A549 (cell line): ENCODE measurements at regions not wholly inside any gene's neighbourhood (a gene's known extent, or its start where the extent isn't known, plus 50 kb on each side); places are given as distances from the start of the nearest gene placed in this dataset.

Experiments
- BHLHE40 ChIP-seq: IDR thresholded peaks from 2 replicates; pipeline ENCODE4 v1.6.1; 2012; ENCODE audit warnings: low read depth, low read length, inconsistent platforms
- CTCF ChIP-seq: fragments of >200 bp; sonication (Bioruptor Twin); formaldehyde crosslinking; IDR thresholded peaks from 3 replicates; pipeline ENCODE4 v1.5.1; 2016
- EP300 ChIP-seq, 2 experiments: fragments of >200 bp; sonication (Bioruptor Twin); formaldehyde crosslinking; IDR thresholded peaks; 2 replicates in 1 of 2; 3 replicates in 1 of 2; pipeline ENCODE4 v1.6.1; 2016 to 2017
- HOXB5 ChIP-seq: fragments of 250-450 bp; sonication (Bioruptor Pico); IDR thresholded peaks from 2 replicates; pipeline ENCODE4 v1.5.0; 2020; ENCODE audit warnings: mild to moderate bottlenecking, moderate library complexity
- NR3C1 ChIP-seq: fragments of >200 bp; sonication (Bioruptor Twin); formaldehyde crosslinking; IDR thresholded peaks from 3 replicates; pipeline ENCODE4 v1.6.1; 2017
- POLR2A ChIP-seq: IDR thresholded peaks from 2 replicates; pipeline ENCODE4 v1.6.1; 2012; ENCODE audit warnings: mild to moderate bottlenecking, low read length
- REST ChIP-seq: fragments of 200-600 bp; sonication (generic); IDR thresholded peaks from 2 replicates; pipeline ENCODE4 v1.6.1; 2016; ENCODE audit warnings: antibody characterized with exemption, mild to moderate bottlenecking, moderate library complexity
- USF2 ChIP-seq: fragments of 450-650 bp; IDR thresholded peaks from 2 replicates; pipeline ENCODE4 v1.6.1; 2014; ENCODE audit warnings: antibody characterized with exemption

- TF ChIP-seq USF2 (no peak), BHLHE40 (no peak), REST (no peak), NR3C1 (no peak), HOXB5 (CRISPR knock-in tag) (no peak), CTCF (no peak), EP300 (IDR thresholded peaks at IDR 0.05) (no peak), POLR2A (no peak)
Measured at GRCh38 chr6:126531840-126532239, 191.9 kb downstream of the CENPW start.
